Gastrocnemius medialis (tissue), 4 donors: ENCODE measurements at regions not wholly inside any gene's neighbourhood (a gene's known extent, or its start where the extent isn't known, plus 50 kb on each side); places are given as distances from the start of the nearest gene placed in this dataset.

Experiments
- CTCF ChIP-seq, 5 experiments: fragments of 450-650 bp in 3 of 5; fragments of 200-600 bp in 2 of 5; sonication (generic) in 2 of 5; IDR thresholded peaks in 4 of 5; conservative IDR thresholded peaks in 1 of 5; 1 replicate in 4 of 5; 2 replicates in 1 of 5; pipeline ENCODE4 v1.5.1; 2016 to 2019; ENCODE audit warnings: antibody characterized with exemption in 5 of 5, mild to moderate bottlenecking in 3 of 5, moderate library complexity in 3 of 5
- POLR2A ChIP-seq, 2 donors: fragments of 450-650 bp; IDR thresholded peaks; one replicate each; pipeline ENCODE4 v1.6.1; 2017; ENCODE audit warnings: antibody characterized with exemption in 2 of 2, mild to moderate bottlenecking in 2 of 2, moderate library complexity in 2 of 2

- TF ChIP-seq POLR2A (IDR thresholded peaks at IDR 0.05) (no peak), CTCF (IDR thresholded peaks at IDR 0.05 in 4 of 5, conservative IDR thresholded peaks at IDR 0.05 in 1 of 5) (no peak)
Observed at GRCh38 chr9:115275753-115276152, 157.8 kb upstream of the TNC start.
